Erythroblast (primary cell): ENCODE measurements at regions not wholly inside any gene's neighbourhood (a gene's known extent, or its start where the extent isn't known, plus 50 kb on each side); places are given as distances from the start of the nearest gene placed in this dataset.

Source experiments
- DNase-seq, 2 experiments: peaks; one replicate each; lab custom pipeline; 2025; lab: John Stamatoyannopoulos, UW
- GATA1 ChIP-seq: IDR thresholded peaks from 2 replicates; pipeline ENCODE4 v1.6.1; 2011; ENCODE audit warnings: low read depth, mild to moderate bottlenecking, control low read depth, low read length, moderate library complexity
- POLR2A ChIP-seq: IDR thresholded peaks from 2 replicates; pipeline ENCODE4 v1.6.1; 2011; ENCODE audit warnings: mild to moderate bottlenecking, low read length

DNA sequence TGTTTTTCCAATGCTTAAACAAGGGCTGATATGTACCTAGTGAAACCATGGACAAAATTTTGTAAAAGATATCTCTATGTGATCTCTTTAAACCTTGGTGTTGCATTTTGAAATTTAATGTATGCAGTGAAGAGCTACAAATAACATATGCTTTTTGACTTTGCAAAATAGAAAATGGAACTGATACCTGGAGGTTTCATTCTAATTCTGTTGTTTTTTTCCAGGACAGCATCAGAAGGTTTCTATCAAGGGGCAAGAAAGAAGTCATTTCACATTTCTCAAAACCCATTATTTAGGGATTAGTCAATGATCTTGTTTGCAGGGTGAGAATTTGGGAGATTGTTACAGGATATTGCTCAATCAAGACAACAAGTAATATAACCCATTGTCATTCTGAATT, 549.3 kb downstream of the CDY2B start:
- no peak for TF ChIP-seq GATA1
- TF ChIP-seq POLR2A, result no peak
- DNase-seq, result no peak

DNA sequence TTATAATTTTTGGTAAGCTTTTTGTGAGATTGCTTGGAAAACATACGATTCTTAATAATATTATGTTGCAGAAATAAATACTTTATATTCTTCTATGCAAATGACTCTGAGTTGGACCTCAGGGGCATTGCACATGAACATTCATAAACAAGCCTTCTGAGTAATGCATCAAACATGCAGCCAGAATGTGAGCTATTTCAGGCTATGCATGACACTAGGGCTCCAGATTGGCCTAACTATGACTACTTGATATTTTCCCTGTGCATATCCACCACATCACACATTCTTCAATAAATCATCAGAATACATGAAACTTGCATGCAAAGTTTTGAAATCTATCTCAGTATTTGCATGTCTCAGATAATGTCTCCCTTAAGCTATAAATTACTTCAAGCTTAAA, 560.1 kb downstream of the CDY2B start:
- TF ChIP-seq POLR2A (no peak), GATA1 (no peak)
- no peak for DNase-seq

DNA sequence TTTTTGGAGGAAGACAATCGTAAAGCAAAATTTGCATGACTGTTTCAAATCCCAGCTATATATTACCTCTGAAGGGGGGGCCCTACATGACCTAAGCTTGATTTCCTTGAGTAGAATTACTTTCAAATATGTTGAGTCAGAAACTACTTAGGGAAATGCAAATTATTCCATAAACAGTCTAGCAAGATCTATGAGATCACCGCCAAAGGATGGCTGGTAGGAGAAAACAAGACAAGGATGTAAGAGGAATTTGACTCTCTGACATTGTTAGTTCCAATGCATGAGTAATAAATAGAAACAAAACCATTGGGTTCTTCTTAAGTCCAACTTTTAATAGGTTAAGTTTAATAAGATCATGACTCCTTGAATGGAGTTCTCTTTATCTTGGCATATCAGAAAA, 561.4 kb downstream of the CDY2B start:
- DNase-seq, result no peak
- TF ChIP-seq GATA1 (no peak), POLR2A (no peak)

DNA sequence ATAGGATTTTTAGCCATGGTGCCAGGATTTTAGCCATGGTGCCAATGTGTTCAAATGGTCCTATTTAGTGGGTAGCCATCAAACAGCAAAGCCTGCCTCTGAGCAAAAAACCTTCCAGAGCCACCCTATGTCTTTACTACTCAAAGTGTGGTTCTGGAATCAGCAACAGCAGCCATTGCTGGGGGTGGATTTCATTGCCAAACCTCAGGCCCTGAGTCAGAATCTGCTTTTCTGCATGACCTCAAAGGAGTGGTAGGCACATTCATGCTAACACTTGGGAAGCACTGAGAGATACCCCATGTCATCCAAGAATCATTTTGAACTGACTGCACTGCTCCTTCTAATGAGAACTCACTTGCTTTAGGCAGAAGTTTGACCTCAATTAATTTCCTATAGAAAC, 603.0 kb downstream of the CDY2B start:
- no peak for DNase-seq
- TF ChIP-seq POLR2A (no peak), GATA1 (no peak)

DNA sequence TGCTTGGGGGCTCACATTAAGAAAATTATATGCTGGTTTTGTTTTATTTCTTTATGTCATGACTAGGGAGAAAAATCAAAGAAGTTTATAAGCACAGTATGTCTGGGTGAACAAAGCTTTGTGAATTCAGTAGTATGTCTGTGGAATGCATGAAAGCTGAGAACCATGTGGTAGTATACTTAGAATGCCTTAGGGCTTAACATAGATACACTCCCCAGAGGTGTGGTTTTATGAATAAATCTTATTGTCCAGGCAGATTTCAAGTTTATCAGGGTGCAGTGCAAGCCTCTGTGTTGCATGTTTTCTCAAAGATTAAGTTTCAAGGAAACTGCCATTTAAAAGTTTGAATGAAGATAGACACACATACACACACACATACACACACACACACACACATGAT, 620.5 kb downstream of the CDY2B start:
- TF ChIP-seq GATA1 (no peak), POLR2A (no peak)
- no peak for DNase-seq

DNA sequence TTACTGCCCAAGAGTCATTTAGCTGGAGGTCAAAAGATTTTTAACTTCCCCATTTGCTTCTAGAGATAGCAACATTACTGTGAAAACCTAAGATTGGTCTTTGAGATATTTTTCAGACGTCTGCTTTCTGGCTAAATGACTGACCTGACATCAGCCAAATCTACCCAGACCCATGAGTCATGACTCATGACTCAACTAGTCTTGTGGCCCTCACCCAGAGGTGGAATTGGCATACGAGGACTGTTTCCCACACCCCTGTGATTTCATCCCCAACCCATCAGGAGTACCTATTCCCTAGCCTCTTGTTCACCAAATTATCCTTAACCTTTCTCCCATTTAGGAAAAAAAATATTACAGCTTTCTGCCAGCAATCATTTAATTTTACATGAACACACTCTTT, 641.6 kb downstream of the CDY2B start:
- no peak for TF ChIP-seq GATA1
- TF ChIP-seq POLR2A, result no peak

DNA sequence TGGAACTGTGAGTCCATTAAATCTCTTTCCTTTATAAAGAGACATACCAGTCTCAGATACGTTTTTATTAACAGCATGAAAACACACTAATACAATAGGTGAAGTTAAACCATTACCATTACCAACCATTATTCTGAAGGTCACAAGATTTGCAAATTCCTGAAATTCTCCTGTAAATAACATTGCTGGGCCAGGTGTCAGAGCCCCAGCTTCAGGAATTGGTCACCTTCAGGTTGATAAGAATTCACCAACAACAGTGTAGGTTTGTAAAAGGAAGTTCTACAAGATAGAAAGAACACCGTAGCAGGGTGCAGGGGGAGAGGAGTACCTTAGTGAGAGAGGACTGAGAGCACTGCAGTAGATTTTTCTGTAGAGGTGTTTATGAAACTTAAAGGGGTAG, 644.3 kb downstream of the CDY2B start:
- DNase-seq, result no peak
- TF ChIP-seq POLR2A, result no peak
- no peak for TF ChIP-seq GATA1

More for the DNA sequence above, 641.6 kb downstream of the CDY2B start:
- DNase-seq, result no peak

DNA sequence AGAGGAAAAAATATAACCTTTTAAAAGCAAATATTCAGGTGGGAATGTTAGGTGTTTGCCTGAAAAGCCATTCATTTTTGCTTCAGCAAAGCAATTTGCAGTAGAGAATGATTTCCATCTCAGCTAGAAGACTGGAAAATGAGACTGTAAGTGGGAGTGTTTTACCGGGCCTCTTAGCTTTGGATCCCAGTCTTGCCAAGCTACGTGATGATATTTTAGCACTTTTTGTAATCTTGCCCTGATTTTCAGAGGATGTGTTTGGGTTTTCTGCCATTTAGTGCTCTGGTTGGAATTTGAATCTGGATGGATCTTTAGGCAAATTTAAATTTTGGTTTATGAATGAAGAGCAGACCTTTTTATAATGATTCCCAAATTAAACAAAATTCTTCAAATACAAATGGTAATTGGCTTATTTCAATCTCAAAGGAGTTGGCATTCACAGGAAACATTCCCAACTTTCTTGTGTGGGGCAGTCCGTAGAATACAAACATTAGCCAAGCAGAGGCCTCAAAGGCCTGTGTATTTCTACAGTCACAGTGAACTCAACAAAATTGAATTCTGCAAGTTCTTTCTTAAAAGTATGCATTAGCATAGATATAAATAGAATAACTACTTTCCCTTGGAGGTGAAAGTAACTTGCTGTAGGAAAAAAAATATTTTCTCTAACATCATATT, 646.4 kb downstream of the CDY2B start:
- DNase-seq, result no peak
- TF ChIP-seq POLR2A, result no peak
- TF ChIP-seq GATA1, result no peak

DNA sequence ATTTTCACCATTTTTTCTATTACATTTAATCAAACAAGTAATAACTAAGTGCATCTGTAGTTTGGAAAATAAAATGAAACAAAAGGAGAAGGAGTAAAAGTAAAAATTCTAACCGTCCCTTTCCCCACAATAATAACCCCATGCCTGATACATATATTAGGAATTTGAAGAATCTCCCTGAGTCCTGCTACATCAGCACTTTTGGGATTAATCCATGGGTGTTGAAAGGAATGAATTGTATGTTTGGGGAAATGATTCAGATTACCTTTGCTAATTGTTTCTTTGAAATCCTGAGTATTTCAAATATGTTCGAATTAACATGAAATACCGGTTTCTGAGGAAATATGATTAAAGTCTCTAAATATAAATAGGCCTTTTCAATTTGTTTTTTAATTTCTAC, 648.0 kb downstream of the CDY2B start:
- no peak for DNase-seq
- TF ChIP-seq GATA1 (no peak), POLR2A (no peak)

DNA sequence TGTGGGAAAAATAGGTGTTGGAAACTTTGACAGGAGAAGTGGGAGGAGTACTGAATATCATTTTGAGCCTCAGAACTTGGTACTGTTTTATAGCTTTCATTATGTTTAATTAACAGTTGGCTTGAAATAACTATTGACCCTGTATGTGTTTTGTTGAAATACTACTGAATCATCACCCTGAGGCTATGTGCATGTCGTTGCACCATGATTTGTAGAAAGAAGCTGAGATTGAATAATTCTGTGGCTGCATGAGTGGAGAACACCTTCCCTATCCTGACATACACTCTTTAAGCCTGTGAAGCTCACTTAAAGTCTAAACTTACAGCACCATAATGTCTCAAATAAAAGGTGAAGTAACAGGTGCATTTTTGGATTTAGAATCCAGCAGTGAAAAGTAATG, 656.5 kb downstream of the CDY2B start:
- DNase-seq, result no peak
- TF ChIP-seq POLR2A (no peak), GATA1 (no peak)

DNA sequence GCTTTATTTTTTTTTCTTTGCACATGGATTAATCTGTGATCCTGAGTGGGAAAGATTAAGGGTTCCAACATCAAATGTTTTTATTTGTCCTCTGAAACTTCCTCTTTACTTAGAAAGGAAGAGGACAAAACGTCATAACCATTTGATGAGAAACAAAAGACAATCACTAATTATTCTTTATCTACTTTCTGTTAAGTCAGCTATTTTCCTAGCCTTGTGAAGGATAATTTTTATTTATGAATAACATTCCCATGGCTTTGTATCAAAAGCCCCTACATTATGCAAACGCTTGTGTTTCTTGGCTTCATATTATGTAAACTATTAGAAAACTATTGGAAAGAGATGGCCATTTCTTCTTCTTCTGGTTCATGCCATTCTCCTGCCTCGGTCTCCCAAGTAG, 677.6 kb downstream of the CDY2B start:
- DNase-seq, result no peak
- TF ChIP-seq GATA1 (no peak), POLR2A (no peak)

DNA sequence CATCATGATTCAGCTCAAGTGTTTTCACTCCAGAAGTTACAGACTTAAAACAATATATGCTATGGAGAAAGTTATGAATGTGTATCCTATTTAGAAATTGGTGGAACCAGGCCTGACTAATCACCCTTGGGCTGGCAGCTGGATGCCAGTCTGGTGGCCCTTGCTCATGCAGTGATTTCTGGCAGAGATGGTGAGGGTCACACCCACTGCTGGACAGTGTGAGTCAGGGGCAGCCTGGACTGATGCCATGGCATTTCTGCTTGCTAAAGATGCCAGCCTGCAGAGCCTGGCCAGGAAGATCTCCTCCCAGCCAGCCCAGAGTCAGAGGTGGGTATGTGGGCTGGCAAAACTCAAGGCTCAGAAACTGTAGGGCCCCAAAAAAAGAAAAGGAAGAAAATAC, 695.7 kb downstream of the CDY2B start:
- TF ChIP-seq GATA1, result no peak
- TF ChIP-seq POLR2A, result no peak
- no peak for DNase-seq

DNA sequence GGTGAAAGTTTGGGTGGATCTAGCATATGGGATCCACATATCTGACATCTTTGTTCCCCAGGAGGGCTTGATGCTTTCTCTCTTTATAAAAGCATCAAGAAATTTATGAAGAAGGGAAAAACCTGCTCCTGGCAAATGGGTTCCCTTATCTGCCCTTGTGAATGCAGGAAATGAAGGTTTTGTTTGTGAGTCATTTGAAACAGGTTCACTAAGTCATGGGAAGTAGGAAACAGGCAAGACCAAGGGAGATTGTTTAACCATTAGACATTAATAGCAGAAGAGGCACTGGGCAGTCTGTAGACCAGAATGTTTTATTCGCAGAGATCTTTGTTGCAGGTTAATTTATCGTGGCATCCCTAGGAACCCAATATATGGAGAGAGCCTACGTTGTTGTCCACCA, 713.1 kb downstream of the CDY2B start:
- no peak for TF ChIP-seq POLR2A
- no peak for TF ChIP-seq GATA1
- no peak for DNase-seq

DNA sequence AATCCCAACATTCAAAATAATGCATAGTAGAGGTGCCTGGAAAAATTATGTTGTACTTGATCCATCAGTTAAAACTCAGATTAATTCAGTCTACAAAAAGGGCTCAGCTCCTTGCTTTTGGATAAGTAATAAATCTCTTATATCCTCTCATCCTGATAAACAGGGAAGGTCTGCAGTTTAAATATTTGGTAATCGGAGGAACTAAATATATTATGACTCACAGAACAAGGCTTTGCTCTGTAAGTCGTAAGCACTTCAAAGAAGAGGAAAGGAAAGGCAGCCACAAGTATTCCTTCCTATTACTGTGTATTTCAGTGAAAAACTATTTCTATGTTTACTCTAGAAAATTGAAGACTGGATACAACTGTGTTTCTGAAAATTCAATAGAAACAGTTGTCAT, 757.9 kb downstream of the CDY2B start:
- no peak for DNase-seq

DNA sequence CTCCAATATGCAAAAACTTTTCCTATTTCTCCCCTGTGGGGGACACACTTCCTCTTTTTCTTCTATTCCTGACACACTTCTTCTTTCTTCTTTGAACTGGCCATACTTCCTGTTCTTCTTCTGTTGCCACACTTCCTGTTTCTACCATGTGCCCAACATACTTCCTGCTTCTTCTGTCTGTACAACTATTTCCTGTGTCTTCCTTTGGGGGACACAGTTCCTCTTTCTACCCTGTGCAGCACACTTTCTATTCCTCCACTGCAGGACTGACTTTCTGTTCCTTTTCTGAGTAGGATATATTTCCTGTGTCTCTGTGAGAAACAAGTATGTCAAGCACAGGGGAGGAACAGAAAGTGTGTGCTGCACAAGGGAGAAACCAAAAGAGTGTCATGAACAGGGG, 794.7 kb downstream of the CDY2B start:
- TF ChIP-seq GATA1 (no peak), POLR2A (no peak)
- no peak for DNase-seq

More for the DNA sequence above, 757.9 kb downstream of the CDY2B start:
- TF ChIP-seq POLR2A, result no peak
- TF ChIP-seq GATA1, result no peak
